ENCODE measurements at regions not wholly inside any gene's neighbourhood (a gene's known extent, or its start where the extent isn't known, plus 50 kb on each side); places are given as distances from the start of the nearest gene placed in this dataset.
A peak's percentile ranks its signal among the peaks of the same experiment; 100 is the strongest.

DNA sequence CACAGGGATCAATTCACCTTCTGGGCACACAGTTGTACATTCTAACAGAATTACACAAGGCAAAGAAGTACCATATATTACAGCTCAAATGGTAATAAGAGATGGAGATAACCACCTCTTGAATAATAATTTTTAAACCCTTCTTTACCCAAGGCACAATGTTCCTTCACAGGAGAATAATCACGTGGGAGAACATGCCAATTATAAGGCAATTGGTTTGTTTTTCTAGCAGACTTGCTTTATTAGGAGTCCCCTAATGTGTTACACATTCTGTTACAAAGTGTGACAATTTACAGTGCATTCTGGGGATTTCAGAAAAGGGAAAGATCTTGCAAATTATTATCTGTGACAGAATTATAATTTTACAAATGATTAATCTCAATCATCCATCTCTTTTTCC lies 380.3 kb downstream of the RND3 start:
- no peak overlapping the region for H3K4me3 ChIP-seq (replicated peaks in 1 of 3; ENCODE audit: insufficient read depth in 1 of 3, low read depth in 1 of 3, low read length in 3 of 3)
- no peak for DNase-seq (ENCODE audit: low read depth, low spot score)
- no peaks in the 10 kb centered on the region for H4K20me1 ChIP-seq (replicated peaks; ENCODE audit: control insufficient read depth, extremely low read depth, insufficient read depth, low read length)
- no peaks in the 10 kb centered on the region for H3K9me1 ChIP-seq (replicated peaks; ENCODE audit: control insufficient read depth, extremely low read depth, insufficient read depth, low read length)
- intact Hi-C loops (cut with micrococcal nuclease) (no loop called here), dilution Hi-C loops (cut with MboI; ENCODE audit: extremely low pct_ligation_motif_present, low sequenced_read_pairs) (no loop called here)
- no peak overlapping the region for H2AFZ ChIP-seq (ENCODE audit: low read depth, low read length)
- no peak overlapping the region for H3K27ac ChIP-seq (ENCODE audit: insufficient read depth, low read depth, low read length)
- no peak overlapping the region for H3K4me2 ChIP-seq (ENCODE audit: insufficient read depth, low read length)
- no peaks in the 10 kb centered on the region for H3K79me2 ChIP-seq (ENCODE audit: control insufficient read depth, insufficient read depth, low read length)
- no peaks in the 10 kb centered on the region for H3K36me3 ChIP-seq (ENCODE audit: control insufficient read depth in 2 of 2, extremely low read depth in 1 of 2, insufficient read depth in 2 of 2, low read length in 2 of 2)
- H3K27me3 ChIP-seq (ENCODE audit: control insufficient read depth in 2 of 2, insufficient read depth in 2 of 2, low read length in 2 of 2): no peaks in the 10 kb centered on the region
- BruUV-seq (replicated peaks): no TSS peak
- H3K9ac ChIP-seq (replicated peaks; ENCODE audit: extremely low read depth, insufficient read depth, low read length): no peak overlapping the region
- POLR2A ChIA-PET: no interaction called here
- TF ChIP-seq POLR2AphosphoS5 (IDR thresholded peaks at IDR 0.05; ENCODE audit: insufficient read depth, low read depth, low read length) (no peak), EZH2 (IDR thresholded peaks at IDR 0.05; ENCODE audit: borderline replicate concordance, low read depth, low read length, severe bottlenecking) (no peak), GATA2 (IDR thresholded peaks at IDR 0.05; ENCODE audit: insufficient read depth, insufficient read length, low read depth, low read length) (no peak)
- TF ChIP-seq, protein P1, sequence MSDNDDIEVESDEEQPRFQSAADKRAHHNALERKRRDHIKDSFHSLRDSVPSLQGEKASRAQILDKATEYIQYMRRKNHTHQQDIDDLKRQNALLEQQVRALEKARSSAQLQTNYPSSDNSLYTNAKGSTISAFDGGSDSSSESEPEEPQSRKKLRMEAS (IDR thresholded peaks at IDR 0.05; ENCODE audit: insufficient read depth, insufficient read length): no peak
- TF ChIP-seq, protein P2, sequence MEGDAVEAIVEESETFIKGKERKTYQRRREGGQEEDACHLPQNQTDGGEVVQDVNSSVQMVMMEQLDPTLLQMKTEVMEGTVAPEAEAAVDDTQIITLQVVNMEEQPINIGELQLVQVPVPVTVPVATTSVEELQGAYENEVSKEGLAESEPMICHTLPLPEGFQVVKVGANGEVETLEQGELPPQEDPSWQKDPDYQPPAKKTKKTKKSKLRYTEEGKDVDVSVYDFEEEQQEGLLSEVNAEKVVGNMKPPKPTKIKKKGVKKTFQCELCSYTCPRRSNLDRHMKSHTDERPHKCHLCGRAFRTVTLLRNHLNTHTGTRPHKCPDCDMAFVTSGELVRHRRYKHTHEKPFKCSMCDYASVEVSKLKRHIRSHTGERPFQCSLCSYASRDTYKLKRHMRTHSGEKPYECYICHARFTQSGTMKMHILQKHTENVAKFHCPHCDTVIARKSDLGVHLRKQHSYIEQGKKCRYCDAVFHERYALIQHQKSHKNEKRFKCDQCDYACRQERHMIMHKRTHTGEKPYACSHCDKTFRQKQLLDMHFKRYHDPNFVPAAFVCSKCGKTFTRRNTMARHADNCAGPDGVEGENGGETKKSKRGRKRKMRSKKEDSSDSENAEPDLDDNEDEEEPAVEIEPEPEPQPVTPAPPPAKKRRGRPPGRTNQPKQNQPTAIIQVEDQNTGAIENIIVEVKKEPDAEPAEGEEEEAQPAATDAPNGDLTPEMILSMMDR (IDR thresholded peaks at IDR 0.05; ENCODE audit: extremely low read depth in 1 of 2, insufficient read depth in 1 of 2, low read depth in 1 of 2, low read length in 2 of 2): no peak
- CTCF ChIA-PET: no interaction called here
- no peaks in the 10 kb centered on the region for H3K4me1 ChIP-seq (ENCODE audit: control insufficient read depth, extremely low read depth, insufficient read depth, low read length)
- no peaks in the 10 kb centered on the region for H3K9me3 ChIP-seq (replicated peaks; ENCODE audit: control insufficient read depth, insufficient read depth, low read length)
- FAIRE-seq: no peak

DNA sequence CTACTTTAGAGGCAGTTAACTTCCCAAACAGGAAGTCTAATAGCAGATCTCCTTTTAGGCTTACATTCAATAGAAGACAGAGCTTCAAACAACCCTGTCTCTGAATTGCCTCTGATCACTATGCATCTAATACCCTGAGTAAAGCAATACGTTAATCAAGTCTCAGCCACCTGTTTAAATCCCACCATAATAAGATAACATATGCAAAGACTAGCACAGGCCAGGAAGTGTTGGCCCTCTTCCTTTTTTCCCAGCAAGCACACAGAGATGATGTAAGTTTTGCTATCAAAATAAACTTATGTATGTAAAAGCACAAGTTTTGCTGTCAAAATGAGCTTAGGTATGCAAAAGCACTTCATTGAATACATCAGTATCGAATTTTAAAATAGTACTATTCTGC lies 385.5 kb downstream of the RND3 start:
- CTCF ChIA-PET: no interaction called here
- H3K36me3 ChIP-seq (ENCODE audit: control insufficient read depth in 2 of 2, extremely low read depth in 1 of 2, insufficient read depth in 2 of 2, low read length in 2 of 2): no peaks in the 10 kb centered on the region
- DNase-seq (ENCODE audit: low read depth, low spot score): peak; percentile 17
- no peaks in the 10 kb centered on the region for H4K20me1 ChIP-seq (replicated peaks; ENCODE audit: control insufficient read depth, extremely low read depth, insufficient read depth, low read length)
- no peak overlapping the region for H2AFZ ChIP-seq (ENCODE audit: low read depth, low read length)
- dilution Hi-C loops (cut with MboI; ENCODE audit: extremely low pct_ligation_motif_present, low sequenced_read_pairs) (no loop called here), intact Hi-C loops (cut with micrococcal nuclease) (no loop called here)
- no peaks in the 10 kb centered on the region for H3K9me3 ChIP-seq (replicated peaks; ENCODE audit: control insufficient read depth, insufficient read depth, low read length)
- H3K9me1 ChIP-seq (replicated peaks; ENCODE audit: control insufficient read depth, extremely low read depth, insufficient read depth, low read length): no peaks in the 10 kb centered on the region
- no peaks in the 10 kb centered on the region for H3K79me2 ChIP-seq (ENCODE audit: control insufficient read depth, insufficient read depth, low read length)
- FAIRE-seq: no peak
- BruUV-seq (replicated peaks): no TSS peak
- H3K9ac ChIP-seq (replicated peaks; ENCODE audit: extremely low read depth, insufficient read depth, low read length): no peak overlapping the region
- H3K4me3 ChIP-seq (replicated peaks in 1 of 3; ENCODE audit: insufficient read depth in 1 of 3, low read depth in 1 of 3, low read length in 3 of 3): no peak overlapping the region
- no peak overlapping the region for H3K4me2 ChIP-seq (ENCODE audit: insufficient read depth, low read length)
- H3K27me3 ChIP-seq (ENCODE audit: control insufficient read depth in 2 of 2, insufficient read depth in 2 of 2, low read length in 2 of 2): no peaks in the 10 kb centered on the region
- H3K4me1 ChIP-seq (ENCODE audit: control insufficient read depth, extremely low read depth, insufficient read depth, low read length): peaks cover 19% of the 10 kb centered on the region
- H3K27ac ChIP-seq (ENCODE audit: insufficient read depth, low read depth, low read length): no peak overlapping the region
- POLR2A ChIA-PET: no interaction called here
- TF ChIP-seq, protein P1 (IDR thresholded peaks at IDR 0.05; ENCODE audit: insufficient read depth, insufficient read length): no peak
- TF ChIP-seq EZH2 (IDR thresholded peaks at IDR 0.05; ENCODE audit: borderline replicate concordance, low read depth, low read length, severe bottlenecking) (no peak), POLR2AphosphoS5 (IDR thresholded peaks at IDR 0.05; ENCODE audit: insufficient read depth, low read depth, low read length) (no peak), MYC (IDR thresholded peaks at IDR 0.05; ENCODE audit: low read depth, low read length) (no peak), JUN (IDR thresholded peaks at IDR 0.05; ENCODE audit: borderline replicate concordance, insufficient read depth, insufficient read length, low read depth) (no peak), FOS (IDR thresholded peaks at IDR 0.05; ENCODE audit: borderline replicate concordance, insufficient read depth, low read length) (no peak), GATA2 (IDR thresholded peaks at IDR 0.05; ENCODE audit: insufficient read depth, insufficient read length, low read depth, low read length) (no peak), POLR2A (IDR thresholded peaks at IDR 0.05; ENCODE audit: low read depth, low read length) (no peak)
- TF ChIP-seq, protein P2 (IDR thresholded peaks at IDR 0.05; ENCODE audit: extremely low read depth in 1 of 2, insufficient read depth in 1 of 2, low read depth in 1 of 2, low read length in 2 of 2): no peak
